Activated naive CD4-positive, alpha-beta T cell treated with anti-CD3 and anti-CD28 coated beads, Interleukin-2, amount 50 U/mL, for 16 hours (primary cell): ENCODE measurements at regions not wholly inside any gene's neighbourhood (a gene's known extent, or its start where the extent isn't known, plus 50 kb on each side); places are given as distances from the start of the nearest gene placed in this dataset.

ENCODE experiments used
- DNase-seq: peaks from one replicate; pipeline ENCODE4 v3.0.0-alpha.2; 2020

DNA sequence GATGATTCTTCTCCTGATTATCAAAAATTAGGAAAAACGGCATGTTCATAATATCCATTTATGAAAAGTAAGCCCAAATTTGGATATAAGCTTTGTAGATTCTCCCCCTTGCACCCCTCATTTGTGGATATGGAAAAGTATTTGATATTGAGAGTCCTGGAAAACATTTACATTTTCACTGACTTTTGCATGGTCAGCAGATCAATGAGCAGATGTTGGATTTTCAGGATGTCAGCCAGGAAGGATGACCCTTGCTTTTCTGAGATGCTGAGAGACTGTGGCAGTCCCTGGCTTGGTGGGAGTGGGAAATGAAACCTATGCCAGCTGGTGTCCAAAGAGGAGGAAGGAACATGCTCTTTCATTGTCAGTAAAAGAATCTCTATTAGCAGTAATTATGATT, 410.8 kb downstream of the DMAC1 start:
- DNase-seq, result no peak

GRCh38 chr9:7387840-7388239, 411.7 kb downstream of the DMAC1 start:
- DNase-seq, result no peak

GRCh38 chr9:7382304-7382703, 417.3 kb downstream of the DMAC1 start:
- no peak for DNase-seq

GRCh38 chr9:7377489-7377888, 422.1 kb downstream of the DMAC1 start:
- no peak for DNase-seq

- DNase-seq, result no peak
These were observed 422.7 kb downstream of the DMAC1 start for GRCh38 chr9:7376833-7377232.

DNA sequence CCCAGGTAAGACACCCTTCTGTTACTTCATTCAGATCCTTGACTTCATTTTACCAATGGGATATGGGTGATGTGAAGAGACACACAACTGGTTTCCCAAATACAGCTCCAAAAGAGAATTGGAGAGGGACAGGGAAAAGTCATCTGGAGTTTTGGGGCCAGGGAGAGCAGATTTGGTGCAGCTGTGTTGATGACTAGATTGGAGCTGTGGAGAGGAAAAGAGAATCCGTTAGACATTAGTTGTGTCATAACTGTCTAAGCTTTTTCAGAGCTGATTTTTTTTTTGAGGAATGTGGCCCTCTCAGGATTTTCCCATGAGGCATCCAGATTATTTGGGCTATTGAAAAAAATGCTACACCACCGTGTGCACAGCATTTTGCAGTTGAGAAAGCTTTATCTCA, 423.4 kb downstream of the DMAC1 start:
- DNase-seq, result no peak

DNA sequence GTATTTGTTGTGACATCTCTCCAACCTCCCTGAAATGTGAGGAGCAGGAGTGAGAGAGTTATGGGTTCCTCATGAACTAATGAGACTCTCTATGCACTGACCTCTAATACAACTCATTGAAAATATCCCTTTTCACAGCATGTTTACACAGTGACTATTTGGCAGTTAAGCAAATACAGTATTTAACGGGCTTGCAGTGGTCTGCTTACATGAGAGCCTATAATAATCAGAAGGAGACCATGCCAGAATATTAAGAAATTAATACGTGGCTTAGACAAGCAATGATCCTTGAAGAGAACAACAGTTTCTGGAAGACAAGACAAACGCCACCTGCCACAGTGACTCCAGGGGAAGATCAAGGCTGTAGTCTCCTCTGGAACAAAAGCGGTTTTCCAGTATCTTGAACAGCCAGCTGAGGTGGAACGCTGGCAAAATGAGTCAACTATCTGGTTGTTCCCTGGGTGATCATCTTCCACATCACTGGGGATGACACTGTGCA, 424.5 kb downstream of the DMAC1 start:
- no peak for DNase-seq

GRCh38 chr9:7370988-7371387, 428.6 kb downstream of the DMAC1 start:
- DNase-seq, result no peak

DNA sequence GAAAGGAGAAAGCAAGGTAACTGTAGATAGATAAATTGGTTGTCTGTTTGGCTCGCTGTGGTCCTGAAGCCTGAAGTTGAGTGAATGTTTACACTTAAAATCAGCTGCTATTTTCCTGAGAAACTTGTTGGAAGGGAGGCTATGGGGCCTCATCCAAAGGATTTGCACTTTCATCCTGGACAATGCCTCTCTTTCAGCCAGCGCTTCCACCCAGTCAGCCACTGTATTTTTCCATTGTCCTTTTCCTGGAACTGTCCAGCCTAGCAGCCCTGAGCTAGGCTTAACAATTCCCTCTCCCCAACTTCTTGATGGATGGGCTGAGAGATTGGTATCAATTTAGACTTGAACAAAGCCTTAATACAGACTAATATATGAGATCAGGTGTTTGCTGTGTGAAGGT, 429.2 kb downstream of the DMAC1 start:
- DNase-seq, result no peak

GRCh38 chr9:7369384-7369821, 430.2 kb downstream of the DMAC1 start:
- no peak for DNase-seq

- no peak for DNase-seq
These were observed 430.9 kb downstream of the DMAC1 start for GRCh38 chr9:7368410-7369292.

DNA sequence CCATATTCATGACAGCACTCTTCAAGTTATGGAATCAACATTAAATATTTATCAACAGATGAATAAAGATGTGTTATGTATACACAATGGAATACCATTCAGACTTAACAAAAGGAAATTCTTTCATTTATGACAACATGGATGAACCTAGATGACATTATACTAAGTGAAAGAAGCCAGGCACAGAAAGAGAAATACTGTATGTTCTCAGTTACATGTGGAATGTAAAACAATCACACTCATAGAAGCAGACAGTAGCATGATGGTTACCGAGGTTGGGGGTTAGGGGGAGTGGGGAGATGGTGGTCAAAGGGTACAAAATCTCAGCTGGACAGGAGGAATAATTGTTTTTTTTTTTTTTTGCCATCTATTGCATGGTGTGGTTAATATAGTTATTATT, 431.9 kb downstream of the DMAC1 start:
- no peak for DNase-seq

- no peak for DNase-seq
These were observed 433.5 kb downstream of the DMAC1 start for GRCh38 chr9:7366121-7366520.

GRCh38 chr9:7363777-7364477, 435.7 kb downstream of the DMAC1 start:
- DNase-seq, result no peak

DNA sequence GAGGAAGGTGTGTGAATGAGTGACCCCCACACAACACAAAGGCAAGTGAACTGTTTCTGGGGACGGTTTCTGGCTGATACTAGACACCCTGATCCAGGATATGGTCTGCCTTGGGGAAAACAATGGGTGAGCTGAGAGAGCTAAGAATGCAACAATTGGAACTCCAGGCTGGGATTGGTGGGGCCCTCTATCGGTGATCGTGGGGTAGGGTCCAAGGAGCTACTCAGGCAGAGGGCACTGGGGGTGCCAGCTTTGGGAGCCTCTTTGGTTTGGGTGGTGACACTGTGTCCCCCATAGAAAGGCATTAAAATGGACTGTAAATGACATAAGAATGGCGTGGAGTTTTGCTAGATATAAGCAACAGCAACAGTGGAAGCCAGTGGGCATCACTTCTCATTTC, 439.1 kb downstream of the DMAC1 start:
- DNase-seq, result no peak

GRCh38 chr9:7358876-7359275, 440.7 kb downstream of the DMAC1 start:
- DNase-seq, result no peak

GRCh38 chr9:7354704-7355103, 444.9 kb downstream of the DMAC1 start:
- DNase-seq, result no peak

DNA sequence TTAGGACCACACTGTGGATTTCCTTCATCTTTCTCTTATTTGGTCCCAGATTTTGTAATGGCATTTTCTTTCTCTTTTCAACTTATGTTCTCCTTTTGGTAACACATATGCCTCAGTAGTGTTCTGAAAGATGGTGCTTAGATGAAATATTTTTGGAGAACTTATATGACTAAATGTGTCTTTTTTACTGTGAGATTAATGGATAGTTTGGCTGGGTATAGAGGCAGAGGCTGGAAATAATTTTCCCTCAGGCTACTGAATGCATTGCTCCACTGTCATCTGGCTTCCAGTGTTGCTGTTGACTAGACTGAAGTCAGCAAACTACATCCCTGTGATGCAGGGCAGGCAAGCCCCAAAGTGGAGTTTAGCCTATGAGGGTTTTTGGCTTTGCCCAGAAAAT, 450.9 kb downstream of the DMAC1 start:
- DNase-seq, result no peak

DNA sequence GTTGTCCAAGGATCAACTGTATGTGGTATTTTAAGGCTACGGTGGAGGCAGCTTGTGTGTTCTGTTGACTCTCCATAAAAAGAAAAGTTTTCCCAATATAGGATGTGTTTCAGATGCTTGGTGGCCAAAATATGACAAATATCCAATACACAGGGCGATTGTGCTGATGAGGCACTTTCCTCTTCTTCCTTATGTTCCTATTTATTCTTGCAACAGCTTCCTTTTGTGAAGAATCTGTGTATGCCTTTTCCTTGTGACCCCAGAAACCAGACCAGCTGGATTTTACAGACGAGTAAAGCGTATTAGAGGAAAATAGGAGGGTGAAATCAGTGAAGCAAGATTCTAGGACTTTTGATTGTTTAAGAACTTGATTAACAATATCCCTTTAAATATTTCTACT, 452.0 kb downstream of the DMAC1 start:
- DNase-seq, result no peak

DNA sequence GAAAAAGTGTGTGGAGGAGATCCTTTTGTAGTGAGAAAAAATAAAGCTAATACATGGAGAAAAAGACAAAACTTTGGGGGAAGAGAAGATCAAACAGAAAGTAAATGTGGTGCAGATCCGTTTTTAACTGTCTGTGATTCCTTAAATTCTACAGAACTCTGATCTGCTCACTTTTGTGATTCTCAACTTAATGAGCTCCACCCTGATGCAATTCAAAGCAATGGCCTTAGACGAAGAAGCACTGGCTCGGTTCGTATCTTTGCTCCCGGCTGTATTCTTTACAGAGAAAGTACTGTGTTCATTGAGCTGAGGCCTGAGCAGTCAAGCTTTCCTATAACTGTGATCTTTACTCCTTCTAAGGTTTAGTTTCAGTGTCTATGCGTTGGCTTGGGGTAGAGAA, 453.4 kb downstream of the DMAC1 start:
- DNase-seq, result no peak

DNA sequence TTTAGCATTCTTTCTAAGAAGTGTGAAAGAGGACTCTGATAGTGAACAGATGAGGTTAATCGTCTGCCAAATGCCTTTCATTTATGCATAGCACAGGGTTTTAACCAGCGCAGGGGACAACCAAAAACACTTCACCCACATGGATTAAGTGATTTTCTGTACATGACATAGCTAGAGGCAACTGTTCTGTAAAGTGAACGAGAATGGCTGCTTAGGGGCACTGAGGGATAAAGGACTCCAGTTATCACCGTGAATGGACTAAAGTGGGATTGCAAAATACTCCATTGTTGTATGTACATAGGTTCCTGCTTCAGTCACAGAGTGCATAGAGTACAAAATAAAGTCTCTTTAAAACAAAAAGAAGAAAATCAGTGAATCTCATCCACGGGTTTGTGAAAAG, 456.8 kb downstream of the DMAC1 start:
- DNase-seq, result no peak

DNA sequence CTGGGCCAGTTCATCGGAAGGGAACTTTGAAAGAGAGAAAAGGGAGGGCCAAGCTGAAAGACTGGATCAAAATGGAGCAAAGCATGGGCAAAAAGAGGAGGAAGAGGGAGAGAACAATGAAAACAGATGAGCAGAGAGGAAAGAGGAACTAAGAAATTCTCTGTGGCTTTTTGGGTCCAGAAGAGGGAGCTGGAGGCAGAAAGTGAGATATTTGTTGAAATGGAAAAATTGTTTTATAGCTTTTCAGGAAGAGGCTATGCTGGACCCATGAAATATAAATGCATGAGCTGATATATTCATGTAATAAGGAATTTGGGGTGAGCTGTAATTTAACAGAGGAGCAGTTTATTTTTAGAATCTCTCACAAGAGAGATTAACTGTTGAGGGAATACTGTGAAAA, 457.3 kb downstream of the DMAC1 start:
- no peak for DNase-seq

DNA sequence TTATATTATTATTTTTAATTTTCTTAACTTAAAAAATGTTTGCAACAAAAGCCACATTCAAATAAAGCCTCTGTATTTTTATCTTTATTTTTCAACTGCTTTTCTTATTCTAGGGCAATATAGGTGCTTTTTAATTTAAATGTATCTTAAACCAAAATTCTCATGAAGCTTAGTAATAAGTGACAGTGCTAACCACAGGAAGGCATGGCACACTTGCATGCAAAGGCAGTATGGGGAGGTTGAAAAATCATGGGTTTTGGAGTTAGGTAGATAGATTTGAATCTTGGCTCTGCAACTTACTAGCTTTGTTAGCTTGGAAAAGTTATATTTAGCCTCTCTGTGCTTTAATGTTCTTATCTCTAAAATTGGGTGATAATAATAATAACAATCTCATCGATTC, 458.0 kb downstream of the DMAC1 start:
- DNase-seq, result no peak

DNA sequence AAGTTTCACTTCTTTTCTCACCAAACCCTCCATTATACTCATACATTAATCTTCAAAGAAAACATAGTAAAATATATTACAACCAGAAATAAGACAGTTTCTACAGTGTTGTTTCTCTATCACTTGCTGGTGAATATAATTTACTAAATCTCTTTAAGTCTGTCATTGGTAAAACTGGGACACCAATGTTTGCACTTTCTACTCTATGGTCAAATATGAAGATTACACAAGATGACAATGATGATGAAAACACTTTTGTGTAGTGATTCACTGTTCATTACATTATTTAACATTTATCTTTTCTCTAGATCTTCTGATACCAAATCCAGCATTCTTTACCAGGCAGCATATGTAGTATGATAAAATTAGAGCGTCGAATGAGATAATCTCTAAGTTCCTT, 459.1 kb downstream of the DMAC1 start:
- no peak for DNase-seq
